Testis (tissue), 2 donors: ENCODE measurements at regions not wholly inside any gene's neighbourhood (a gene's known extent, or its start where the extent isn't known, plus 50 kb on each side); places are given as distances from the start of the nearest gene placed in this dataset.

ENCODE experiments used
- POLR2A ChIP-seq: fragments of 450-650 bp; IDR thresholded peaks from one replicate; pipeline ENCODE4 v1.6.1; 2017; ENCODE audit warnings: antibody characterized with exemption, mild to moderate bottlenecking, moderate library complexity
- TF ChIP-seq, protein P1 (sequence below), 3 experiments: fragments of 450-650 bp in 2 of 3; fragments of 200-600 bp in 1 of 3; sonication (generic) in 1 of 3; IDR thresholded peaks; one replicate each; pipeline ENCODE4 v1.5.1; 2016 to 2019; ENCODE audit warnings: antibody characterized with exemption in 3 of 3, mild to moderate bottlenecking in 2 of 3, moderate library complexity in 1 of 3

DNA sequence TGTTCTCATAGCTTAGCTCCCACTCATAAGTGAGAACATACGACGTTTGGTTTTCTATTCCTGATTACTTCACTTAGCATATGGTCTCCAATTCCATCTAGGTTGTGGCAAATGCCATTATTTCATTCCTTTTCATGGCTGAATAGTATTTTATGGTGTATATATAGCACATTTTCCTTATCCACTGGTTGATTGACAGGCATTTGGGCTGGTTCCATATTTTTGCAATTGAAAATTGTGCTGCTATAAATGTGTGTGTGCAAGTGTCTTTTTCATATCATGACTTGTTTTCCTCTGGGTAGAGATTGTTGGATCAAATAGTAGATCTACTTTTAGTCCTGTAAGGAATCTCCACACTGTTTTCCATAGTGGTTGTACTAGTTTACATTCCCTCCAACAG is 133.0 kb upstream of the TAB2 start:
- TF ChIP-seq POLR2A, result no peak
- TF ChIP-seq, protein P1, sequence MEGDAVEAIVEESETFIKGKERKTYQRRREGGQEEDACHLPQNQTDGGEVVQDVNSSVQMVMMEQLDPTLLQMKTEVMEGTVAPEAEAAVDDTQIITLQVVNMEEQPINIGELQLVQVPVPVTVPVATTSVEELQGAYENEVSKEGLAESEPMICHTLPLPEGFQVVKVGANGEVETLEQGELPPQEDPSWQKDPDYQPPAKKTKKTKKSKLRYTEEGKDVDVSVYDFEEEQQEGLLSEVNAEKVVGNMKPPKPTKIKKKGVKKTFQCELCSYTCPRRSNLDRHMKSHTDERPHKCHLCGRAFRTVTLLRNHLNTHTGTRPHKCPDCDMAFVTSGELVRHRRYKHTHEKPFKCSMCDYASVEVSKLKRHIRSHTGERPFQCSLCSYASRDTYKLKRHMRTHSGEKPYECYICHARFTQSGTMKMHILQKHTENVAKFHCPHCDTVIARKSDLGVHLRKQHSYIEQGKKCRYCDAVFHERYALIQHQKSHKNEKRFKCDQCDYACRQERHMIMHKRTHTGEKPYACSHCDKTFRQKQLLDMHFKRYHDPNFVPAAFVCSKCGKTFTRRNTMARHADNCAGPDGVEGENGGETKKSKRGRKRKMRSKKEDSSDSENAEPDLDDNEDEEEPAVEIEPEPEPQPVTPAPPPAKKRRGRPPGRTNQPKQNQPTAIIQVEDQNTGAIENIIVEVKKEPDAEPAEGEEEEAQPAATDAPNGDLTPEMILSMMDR (IDR thresholded peaks at IDR 0.05), result no peak
